ENCODE measurements at regions not wholly inside any gene's neighbourhood (a gene's known extent, or its start where the extent isn't known, plus 50 kb on each side); places are given as distances from the start of the nearest gene placed in this dataset.

DNA sequence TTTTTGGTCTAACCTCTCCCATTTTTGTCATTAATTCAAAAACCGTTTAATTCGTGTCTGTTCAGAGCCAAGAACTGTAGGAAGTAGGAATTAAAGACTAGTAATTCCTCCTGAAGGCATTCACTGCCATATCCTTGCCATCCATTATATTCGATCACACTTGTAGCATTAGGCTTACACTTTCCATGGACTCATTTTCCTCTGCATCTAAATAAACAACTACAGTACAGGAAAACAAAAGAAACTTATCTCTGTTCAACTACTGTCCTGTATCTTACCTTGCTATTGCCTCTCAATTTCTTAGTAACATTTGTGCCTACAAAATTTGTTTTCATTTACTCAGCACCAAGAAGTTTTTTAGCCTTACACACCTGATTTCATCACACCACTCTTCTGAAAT lies 111.6 kb upstream of the SEMA3C start:
- TF ChIP-seq CTCF (IDR thresholded peaks at IDR 0.05; ENCODE audit: low read length) = no peak
- no peak for TF ChIP-seq EZH2 (IDR thresholded peaks at IDR 0.05; ENCODE audit: borderline replicate concordance, low read length)

Data from OCI-LY1 (cell line).